Trophoblast cell (in vitro differentiated cells and primary cell): ENCODE measurements at regions not wholly inside any gene's neighbourhood (a gene's known extent, or its start where the extent isn't known, plus 50 kb on each side); places are given as distances from the start of the nearest gene placed in this dataset.

Experiments
- DNase-seq, 2 donors: peaks; one replicate each; pipeline ENCODE4 v3.0.0-alpha.2; 2016
- H2AFZ ChIP-seq: 2 replicates; pipeline ENCODE4 v1.6.1; 2013; ENCODE audit warnings: low read length, moderate library complexity, mild to moderate bottlenecking; ENCODE audit not compliant: insufficient read depth, poor library complexity
- H2AK5ac ChIP-seq: 2 replicates; pipeline ENCODE4 v1.6.1; 2013; ENCODE audit warnings: mild to moderate bottlenecking, low read length
- H2BK120ac ChIP-seq: 2 replicates; pipeline ENCODE4 v1.6.1; 2013; ENCODE audit warnings: low read length, mild to moderate bottlenecking, moderate library complexity; ENCODE audit not compliant: insufficient read depth, poor library complexity
- H2BK12ac ChIP-seq: 2 replicates; pipeline ENCODE4 v1.6.1; 2013; ENCODE audit warnings: mild to moderate bottlenecking, low read length, moderate library complexity
- H2BK5ac ChIP-seq: 2 replicates; pipeline ENCODE4 v1.6.1; 2013; ENCODE audit warnings: low read length, low read depth, moderate library complexity, mild to moderate bottlenecking; ENCODE audit not compliant: poor library complexity
- H3K14ac ChIP-seq: 2 replicates; pipeline ENCODE4 v1.6.1; 2013; ENCODE audit warnings: mild to moderate bottlenecking, low read length
- H3K18ac ChIP-seq: 2 replicates; pipeline ENCODE4 v1.6.1; 2013; ENCODE audit warnings: mild to moderate bottlenecking, low read length
- H3K23ac ChIP-seq: 2 replicates; pipeline ENCODE4 v1.6.1; 2013; ENCODE audit warnings: low read length
- H3K27ac ChIP-seq: 2 replicates; pipeline ENCODE4 v1.5.1; 2013; ENCODE audit warnings: low read depth, mild to moderate bottlenecking, inconsistent platforms, low read length, moderate library complexity
- H3K27me3 ChIP-seq: 2 replicates; pipeline ENCODE4 v1.6.1; 2013; ENCODE audit warnings: inconsistent platforms, mild to moderate bottlenecking, low read length, moderate library complexity; ENCODE audit not compliant: insufficient read depth
- H3K36me3 ChIP-seq, 2 experiments: 1 replicate in 1 of 2; 2 replicates in 1 of 2; pipeline ENCODE4 v1.6.1; 2013; ENCODE audit warnings: low read length in 2 of 2, mild to moderate bottlenecking in 2 of 2, moderate library complexity in 1 of 2; ENCODE audit not compliant: insufficient read depth in 2 of 2, control insufficient read depth in 1 of 2
- H3K4ac ChIP-seq: 2 replicates; pipeline ENCODE4 v1.6.1; 2013; ENCODE audit warnings: low read depth, mild to moderate bottlenecking, low read length, moderate library complexity
- H3K4me1 ChIP-seq, 2 experiments: 1 replicate in 1 of 2; 2 replicates in 1 of 2; pipeline ENCODE4 v1.6.1; 2013; ENCODE audit warnings: low read length in 2 of 2, mild to moderate bottlenecking in 2 of 2, moderate library complexity in 1 of 2; ENCODE audit not compliant: insufficient read depth in 2 of 2, control insufficient read depth in 1 of 2
- H3K4me2 ChIP-seq: 2 replicates; pipeline ENCODE4 v1.6.1; 2013; ENCODE audit warnings: inconsistent platforms, mild to moderate bottlenecking, low read length, moderate library complexity
- H3K4me3 ChIP-seq: 2 replicates; pipeline ENCODE4 v1.5.1; 2013; ENCODE audit warnings: mild to moderate bottlenecking, low read depth, low read length, inconsistent platforms
- H3K79me1 ChIP-seq: one replicate; pipeline ENCODE4 v1.6.1; 2013; ENCODE audit warnings: low read length
- H3K79me2 ChIP-seq: 2 replicates; pipeline ENCODE4 v1.6.1; 2013; ENCODE audit warnings: low read length, mild to moderate bottlenecking; ENCODE audit not compliant: control insufficient read depth, insufficient read depth, poor library complexity
- H3K9ac ChIP-seq: 2 replicates; pipeline ENCODE4 v1.6.1; 2013; ENCODE audit warnings: mild to moderate bottlenecking, low read length
- H3K9me3 ChIP-seq: 2 replicates; pipeline ENCODE4 v1.6.1; 2013; ENCODE audit warnings: low read depth, mild to moderate bottlenecking, control low read depth, inconsistent platforms, low read length; ENCODE audit not compliant: insufficient read depth
- H4K12ac ChIP-seq: 2 replicates; pipeline ENCODE4 v1.6.1; 2013; ENCODE audit warnings: low read depth, mild to moderate bottlenecking, low read length, moderate library complexity
- H4K8ac ChIP-seq: 2 replicates; pipeline ENCODE4 v1.6.1; 2013; ENCODE audit warnings: low read depth, mild to moderate bottlenecking, low read length, moderate library complexity
- H4K91ac ChIP-seq: one replicate; pipeline ENCODE4 v1.6.1; 2013; ENCODE audit warnings: low read depth, mild to moderate bottlenecking, low read length, moderate library complexity
- WGBS: extraction: QIAGEN DNeasy Blood & Tissue Kit; methylation state at CpG from one replicate; pipeline ENCODE4 v1.1.7; 2013; ENCODE audit warnings: missing lambda C conversion rate; ENCODE audit not compliant: insufficient read length, insufficient coverage; ENCODE audit errors: extremely low coverage; 5-methylcytosine and 5-hydroxymethylcytosine counted together

DNA sequence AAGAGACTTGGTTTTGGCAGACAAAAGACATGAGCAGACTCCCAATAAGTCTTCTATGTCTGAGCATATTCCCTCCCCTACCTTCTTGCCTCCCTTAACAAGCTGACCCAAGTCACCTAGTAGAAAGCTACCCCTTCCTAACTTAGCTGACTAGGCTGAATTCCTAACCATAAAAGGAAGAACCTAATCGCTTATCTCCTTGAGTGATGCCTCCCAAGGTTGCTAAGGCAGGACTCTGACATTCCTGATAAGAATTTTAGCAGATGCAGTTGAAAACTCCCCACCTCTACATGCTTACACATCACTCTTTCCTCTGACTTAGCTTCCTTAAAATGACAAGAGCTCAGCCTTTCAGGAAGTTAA, 704.7 kb upstream of the MBL2 start:
- Histone ChIP-seq H3K27ac (peak overlapping the region; percentile 73), H2BK5ac (no peak overlapping the region), H3K79me1 (peaks cover 4% of the 10 kb centered on the region), H3K9me3 (no peaks in the 10 kb centered on the region), H3K79me2 (no peaks in the 10 kb centered on the region), H3K27me3 (no peaks in the 10 kb centered on the region), H3K36me3 (no peaks in the 10 kb centered on the region), H3K4me2 (no peak overlapping the region), H4K91ac (no peak overlapping the region), H4K12ac (no peak overlapping the region), H2BK12ac (no peak overlapping the region), H4K8ac (no peak overlapping the region), H3K18ac (no peak overlapping the region), H2AK5ac (no peak overlapping the region), H3K14ac (no peak overlapping the region), H3K4ac (no peak overlapping the region), H3K23ac (no peak overlapping the region), H3K4me1 (no peaks in the 10 kb centered on the region), H2BK120ac (no peak overlapping the region), H3K9ac (no peak overlapping the region), H2AFZ (no peak overlapping the region), H3K4me3 (no peak overlapping the region)
- DNase-seq, result peak; percentile 3 to 50
- no CpG with 5 or more reads among the region's 1 CpG for WGBS

- H3K14ac ChIP-seq, result no peak overlapping the region
- no peaks in the 10 kb centered on the region for H3K9me3 ChIP-seq
- H3K4me2 ChIP-seq, result no peak overlapping the region
- no CpG with 5 or more reads among the region's 3 CpGs for WGBS
- H3K27ac ChIP-seq, result peak overlapping the region; percentile 65
- peak overlapping the region; percentile 31 for H2BK120ac ChIP-seq
- H2AFZ ChIP-seq, result no peak overlapping the region
- H3K36me3 ChIP-seq, result no peaks in the 10 kb centered on the region
- H3K79me2 ChIP-seq, result no peaks in the 10 kb centered on the region
- H3K4ac ChIP-seq, result no peak overlapping the region
- H3K27me3 ChIP-seq, result no peaks in the 10 kb centered on the region
- no peak overlapping the region for H3K9ac ChIP-seq
- no peak overlapping the region for H4K8ac ChIP-seq
- no peak overlapping the region for H3K18ac ChIP-seq
- H4K91ac ChIP-seq, result no peak overlapping the region
- no peak overlapping the region for H2AK5ac ChIP-seq
- no peaks in the 10 kb centered on the region for H3K4me1 ChIP-seq
- H2BK5ac ChIP-seq, result peak overlapping the region; percentile 27
- H2BK12ac ChIP-seq, result no peak overlapping the region
- H3K23ac ChIP-seq, result no peak overlapping the region
- H3K4me3 ChIP-seq, result no peak overlapping the region
- peak in 1 of 2 donors; percentile 6 for DNase-seq
- H3K79me1 ChIP-seq, result peaks cover 4% of the 10 kb centered on the region
- no peak overlapping the region for H4K12ac ChIP-seq
These were observed 704.2 kb upstream of the MBL2 start for GRCh38 chr10:53476650-53477312.

DNA sequence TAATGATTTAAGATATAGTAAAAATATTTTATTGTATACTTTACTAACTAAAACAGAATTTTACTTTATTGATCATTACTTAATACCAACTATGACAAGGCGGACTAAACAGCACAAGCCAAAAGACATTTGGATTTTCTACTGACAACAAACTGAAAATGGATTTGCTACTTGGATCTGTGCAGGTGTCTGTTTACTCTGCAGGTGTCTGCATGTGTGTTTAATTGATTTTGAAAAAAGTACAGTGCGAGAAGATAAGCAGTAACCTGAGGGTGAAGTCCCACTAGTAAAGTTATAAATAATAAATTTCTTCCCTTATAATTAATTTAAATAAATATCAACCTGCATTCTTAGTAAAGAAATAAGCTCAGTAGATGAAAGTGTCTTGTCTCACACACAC, 696.8 kb upstream of the MBL2 start:
- H3K36me3 ChIP-seq, result no peaks in the 10 kb centered on the region
- no peaks in the 10 kb centered on the region for H3K9me3 ChIP-seq
- H3K4me1 ChIP-seq, result no peaks in the 10 kb centered on the region
- no peak overlapping the region for H3K4ac ChIP-seq
- no peaks in the 10 kb centered on the region for H3K79me1 ChIP-seq
- H3K27me3 ChIP-seq, result no peaks in the 10 kb centered on the region
- no peak overlapping the region for H3K9ac ChIP-seq
- H4K12ac ChIP-seq, result no peak overlapping the region
- no peak overlapping the region for H3K18ac ChIP-seq
- H3K4me2 ChIP-seq, result no peak overlapping the region
- H2BK12ac ChIP-seq, result no peak overlapping the region
- H3K4me3 ChIP-seq, result no peak overlapping the region
- WGBS, result no CpG with 5 or more reads among the region's 2 CpGs
- no peak overlapping the region for H4K91ac ChIP-seq
- no peak overlapping the region for H3K23ac ChIP-seq
- H3K14ac ChIP-seq, result no peak overlapping the region
- no peak overlapping the region for H2BK5ac ChIP-seq
- no peak overlapping the region for H3K27ac ChIP-seq
- no peak overlapping the region for H2BK120ac ChIP-seq
- no peak for DNase-seq
- no peaks in the 10 kb centered on the region for H3K79me2 ChIP-seq
- no peak overlapping the region for H4K8ac ChIP-seq
- H2AFZ ChIP-seq, result no peak overlapping the region
- H2AK5ac ChIP-seq, result no peak overlapping the region

GRCh38 chr10:53463539-53463938, 691.0 kb upstream of the MBL2 start:
- H3K23ac ChIP-seq, result no peak overlapping the region
- no peak overlapping the region for H3K4me2 ChIP-seq
- no peak overlapping the region for H2AK5ac ChIP-seq
- DNase-seq, result no peak
- no peak overlapping the region for H3K9ac ChIP-seq
- no peak overlapping the region for H4K8ac ChIP-seq
- H3K9me3 ChIP-seq, result no peaks in the 10 kb centered on the region
- H3K79me2 ChIP-seq, result no peaks in the 10 kb centered on the region
- no peak overlapping the region for H3K4me3 ChIP-seq
- H3K79me1 ChIP-seq, result peaks cover 2% of the 10 kb centered on the region
- no peak overlapping the region for H2AFZ ChIP-seq
- no peak overlapping the region for H3K27ac ChIP-seq
- no CpG with 5 or more reads among the region's 4 CpGs for WGBS
- no peaks in the 10 kb centered on the region for H3K36me3 ChIP-seq
- no peak overlapping the region for H2BK5ac ChIP-seq
- no peaks in the 10 kb centered on the region for H3K4me1 ChIP-seq
- H3K14ac ChIP-seq, result no peak overlapping the region
- no peak overlapping the region for H2BK120ac ChIP-seq
- H3K27me3 ChIP-seq, result no peaks in the 10 kb centered on the region
- H3K4ac ChIP-seq, result no peak overlapping the region
- H3K18ac ChIP-seq, result no peak overlapping the region
- H2BK12ac ChIP-seq, result no peak overlapping the region
- H4K91ac ChIP-seq, result peak overlapping the region; percentile 57
- no peak overlapping the region for H4K12ac ChIP-seq
